ENCODE measurements at regions not wholly inside any gene's neighbourhood (a gene's known extent, or its start where the extent isn't known, plus 50 kb on each side); places are given as distances from the start of the nearest gene placed in this dataset.

DNA sequence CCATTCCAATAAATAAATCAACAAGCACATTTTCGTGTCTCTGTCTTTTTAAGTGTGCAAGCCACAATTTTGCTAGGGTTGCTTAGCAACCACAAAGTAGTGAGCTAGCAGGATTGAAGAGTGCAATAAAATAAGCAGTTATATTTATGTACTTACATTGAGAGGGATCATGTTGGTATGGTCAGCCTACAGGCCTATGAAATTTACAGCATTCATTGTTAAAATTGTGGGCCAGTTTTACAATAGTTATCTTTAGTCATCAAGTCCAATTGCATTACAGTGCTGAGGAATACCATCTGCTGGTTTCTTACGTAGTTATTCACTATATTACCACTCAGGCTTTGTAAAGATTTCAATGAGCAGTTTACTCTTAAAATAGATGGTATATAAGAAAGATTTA, 192.5 kb upstream of the POT1 start:
- TF ChIP-seq, protein P1, sequence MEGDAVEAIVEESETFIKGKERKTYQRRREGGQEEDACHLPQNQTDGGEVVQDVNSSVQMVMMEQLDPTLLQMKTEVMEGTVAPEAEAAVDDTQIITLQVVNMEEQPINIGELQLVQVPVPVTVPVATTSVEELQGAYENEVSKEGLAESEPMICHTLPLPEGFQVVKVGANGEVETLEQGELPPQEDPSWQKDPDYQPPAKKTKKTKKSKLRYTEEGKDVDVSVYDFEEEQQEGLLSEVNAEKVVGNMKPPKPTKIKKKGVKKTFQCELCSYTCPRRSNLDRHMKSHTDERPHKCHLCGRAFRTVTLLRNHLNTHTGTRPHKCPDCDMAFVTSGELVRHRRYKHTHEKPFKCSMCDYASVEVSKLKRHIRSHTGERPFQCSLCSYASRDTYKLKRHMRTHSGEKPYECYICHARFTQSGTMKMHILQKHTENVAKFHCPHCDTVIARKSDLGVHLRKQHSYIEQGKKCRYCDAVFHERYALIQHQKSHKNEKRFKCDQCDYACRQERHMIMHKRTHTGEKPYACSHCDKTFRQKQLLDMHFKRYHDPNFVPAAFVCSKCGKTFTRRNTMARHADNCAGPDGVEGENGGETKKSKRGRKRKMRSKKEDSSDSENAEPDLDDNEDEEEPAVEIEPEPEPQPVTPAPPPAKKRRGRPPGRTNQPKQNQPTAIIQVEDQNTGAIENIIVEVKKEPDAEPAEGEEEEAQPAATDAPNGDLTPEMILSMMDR (IDR thresholded peaks at IDR 0.05; ENCODE audit: low read depth, low read length, poor library complexity, severe bottlenecking), result no peak
- TF ChIP-seq EZH2phosphoT487 (IDR thresholded peaks at IDR 0.05; ENCODE audit: borderline replicate concordance, low read length), result no peak

All from DOHH2 (cell line).